HEK293 (cell line): ENCODE measurements at regions not wholly inside any gene's neighbourhood (a gene's known extent, or its start where the extent isn't known, plus 50 kb on each side); places are given as distances from the start of the nearest gene placed in this dataset.

ENCODE experiments used
- CTCF ChIA-PET: fragments of 350-600 bp; formaldehyde crosslinking; extraction: SDS; loops from one replicate; lab custom pipeline; 2021; ENCODE audit warnings: antibody characterized with exemption; lab: Yijun Ruan, JAX
- POLR2A ChIA-PET: fragments of 300-600 bp; formaldehyde crosslinking; extraction: SDS; loops from one replicate; lab custom pipeline; 2020; ENCODE audit warnings: antibody characterized with exemption, inconsistent platforms; lab: Yijun Ruan, JAX
- H3K27ac ChIP-seq: fragments of 200-500 bp; sonication (Bioruptor generic); 2 replicates; pipeline ENCODE4 v1.5.1; 2014; ENCODE audit warnings: low read depth, low read length, control low read depth, inconsistent platforms; ENCODE audit errors: extremely low read depth
- H3K36me3 ChIP-seq, 2 experiments: fragments of 200-500 bp in 1 of 2; sonication (Bioruptor generic) in 1 of 2; 1 replicate in 1 of 2; 2 replicates in 1 of 2; pipeline ENCODE4 v1.5.1; 2014 to 2017; ENCODE audit warnings: inconsistent platforms in 2 of 2, low read length in 2 of 2; ENCODE audit not compliant: control insufficient read depth in 2 of 2, insufficient read depth in 1 of 2
- H3K4me1 ChIP-seq: fragments of 200-500 bp; sonication (Bioruptor generic); 2 replicates; pipeline ENCODE4 v1.5.1; 2014; ENCODE audit warnings: mild to moderate bottlenecking, low read length, inconsistent platforms; ENCODE audit not compliant: control insufficient read depth, insufficient read depth
- H3K4me3 ChIP-seq: 2 replicates; pipeline ENCODE4 v1.5.1; 2011; ENCODE audit warnings: low read depth, mild to moderate bottlenecking, control low read depth, low read length, moderate library complexity
- H3K9me3 ChIP-seq: fragments of 200-500 bp; sonication (Bioruptor generic); 2 replicates; pipeline ENCODE4 v1.5.1; 2014; ENCODE audit warnings: low read depth, low read length, inconsistent platforms; ENCODE audit not compliant: control insufficient read depth, insufficient read depth
- HOXA7 ChIP-seq: sonication (generic); formaldehyde crosslinking; IDR thresholded peaks from 2 replicates; pipeline ENCODE4 v1.8.1; 2022; ENCODE audit warnings: missing genetic modification reagents, borderline replicate concordance
- HOXC10 ChIP-seq: sonication (generic); formaldehyde crosslinking; IDR thresholded peaks from 2 replicates; pipeline ENCODE4 v1.8.1; 2023; ENCODE audit warnings: mild to moderate bottlenecking, missing genetic modification reagents
- KLF8 ChIP-seq: fragments of 450-650 bp; formaldehyde crosslinking; IDR thresholded peaks from 2 replicates; pipeline ENCODE4 v1.5.1; 2016; ENCODE audit warnings: missing biosample characterization, missing genetic modification characterization
- MZF1 ChIP-seq: fragments of 450-650 bp; formaldehyde crosslinking; IDR thresholded peaks from 2 replicates; pipeline ENCODE4 v1.5.1; 2017; ENCODE audit warnings: missing biosample characterization, missing genetic modification characterization, borderline replicate concordance
- SALL2 ChIP-seq: fragments of 450-650 bp; formaldehyde crosslinking; IDR thresholded peaks from 2 replicates; pipeline ENCODE4 v1.5.0; 2017; ENCODE audit warnings: missing biosample characterization, mild to moderate bottlenecking, missing genetic modification characterization, borderline replicate concordance
- YY1 ChIP-seq: fragments of 450-650 bp; formaldehyde crosslinking; IDR thresholded peaks from 2 replicates; pipeline ENCODE4 v1.5.1; 2018; ENCODE audit warnings: missing biosample characterization, missing genetic modification characterization
- ZBTB21 ChIP-seq: fragments of 450-650 bp; formaldehyde crosslinking; IDR thresholded peaks from 2 replicates; pipeline ENCODE4 v1.5.1; 2017; ENCODE audit warnings: missing biosample characterization, missing genetic modification characterization
- ZEB2 ChIP-seq: fragments of 450-650 bp; formaldehyde crosslinking; IDR thresholded peaks from 2 replicates; pipeline ENCODE4 v1.5.1; 2016; ENCODE audit warnings: missing biosample characterization, missing genetic modification characterization
- ZFP69B ChIP-seq: fragments of 450-650 bp; formaldehyde crosslinking; IDR thresholded peaks from 2 replicates; pipeline ENCODE4 v1.5.1; 2016; ENCODE audit warnings: missing biosample characterization, missing genetic modification characterization
- ZNF132 ChIP-seq: fragments of 450-650 bp; formaldehyde crosslinking; IDR thresholded peaks from 2 replicates; pipeline ENCODE4 v1.5.1; 2017; ENCODE audit warnings: missing biosample characterization, missing genetic modification characterization, borderline replicate concordance
- ZNF175 ChIP-seq: fragments of 450-650 bp; formaldehyde crosslinking; IDR thresholded peaks from 2 replicates; pipeline ENCODE4 v1.5.1; 2016; ENCODE audit warnings: missing biosample characterization, missing genetic modification characterization
- ZNF221 ChIP-seq: fragments of 450-650 bp; formaldehyde crosslinking; IDR thresholded peaks from 2 replicates; pipeline ENCODE4 v1.5.1; 2017; ENCODE audit warnings: missing biosample characterization, missing genetic modification characterization, borderline replicate concordance
- ZNF292 ChIP-seq: fragments of 450-650 bp; formaldehyde crosslinking; IDR thresholded peaks from 2 replicates; pipeline ENCODE4 v1.5.1; 2016; ENCODE audit warnings: low read depth, missing biosample characterization, missing genetic modification characterization, borderline replicate concordance
- ZNF311 ChIP-seq: fragments of 450-650 bp; formaldehyde crosslinking; IDR thresholded peaks from 2 replicates; pipeline ENCODE4 v1.5.1; 2017; ENCODE audit warnings: missing biosample characterization, missing genetic modification characterization, borderline replicate concordance
- ZNF394 ChIP-seq: fragments of 450-650 bp; formaldehyde crosslinking; IDR thresholded peaks from 2 replicates; pipeline ENCODE4 v1.5.1; 2016; ENCODE audit warnings: missing biosample characterization, missing genetic modification characterization, mild to moderate bottlenecking, moderate library complexity, borderline replicate concordance
- ZNF416 ChIP-seq: fragments of 450-650 bp; formaldehyde crosslinking; IDR thresholded peaks from 2 replicates; pipeline ENCODE4 v1.5.1; 2016; ENCODE audit warnings: missing biosample characterization, missing genetic modification characterization
- ZNF510 ChIP-seq: fragments of 450-650 bp; formaldehyde crosslinking; IDR thresholded peaks from 2 replicates; pipeline ENCODE4 v1.5.1; 2018; ENCODE audit warnings: mild to moderate bottlenecking, missing genetic modification characterization, missing biosample characterization; ENCODE audit not compliant: insufficient replicate concordance
- ZNF529 ChIP-seq: fragments of 450-650 bp; formaldehyde crosslinking; IDR thresholded peaks from 2 replicates; pipeline ENCODE4 v1.5.1; 2017; ENCODE audit warnings: missing genetic modification characterization, missing biosample characterization; ENCODE audit not compliant: insufficient replicate concordance
- ZNF549 ChIP-seq: fragments of 450-650 bp; IDR thresholded peaks from 2 replicates; pipeline ENCODE4 v1.5.1; 2018; ENCODE audit warnings: missing biosample characterization, missing genetic modification characterization, mild to moderate bottlenecking, inconsistent platforms, moderate library complexity
- ZNF623 ChIP-seq: fragments of 450-650 bp; formaldehyde crosslinking; IDR thresholded peaks from 2 replicates; pipeline ENCODE4 v1.5.1; 2016; ENCODE audit warnings: missing biosample characterization, missing genetic modification characterization
- ZNF654 ChIP-seq: fragments of 450-650 bp; formaldehyde crosslinking; IDR thresholded peaks from 2 replicates; pipeline ENCODE4 v1.5.1; 2016; ENCODE audit warnings: low read depth, missing biosample characterization, missing genetic modification characterization
- ZNF658 ChIP-seq: fragments of 450-650 bp; formaldehyde crosslinking; IDR thresholded peaks from 2 replicates; pipeline ENCODE4; 2016; ENCODE audit warnings: missing biosample characterization, missing genetic modification characterization
- ZNF785 ChIP-seq: fragments of 450-650 bp; formaldehyde crosslinking; IDR thresholded peaks from 2 replicates; pipeline ENCODE4 v1.5.1; 2016; ENCODE audit warnings: missing biosample characterization, missing genetic modification characterization
- ZNF830 ChIP-seq: fragments of 450-650 bp; IDR thresholded peaks from 2 replicates; pipeline ENCODE4 v1.5.0; 2018; ENCODE audit warnings: missing biosample characterization, missing genetic modification characterization, low read depth, mild to moderate bottlenecking, moderate library complexity
- ZNF843 ChIP-seq: fragments of 450-650 bp; formaldehyde crosslinking; IDR thresholded peaks from 2 replicates; pipeline ENCODE4 v1.5.1; 2016; ENCODE audit warnings: missing biosample characterization, missing genetic modification characterization

DNA sequence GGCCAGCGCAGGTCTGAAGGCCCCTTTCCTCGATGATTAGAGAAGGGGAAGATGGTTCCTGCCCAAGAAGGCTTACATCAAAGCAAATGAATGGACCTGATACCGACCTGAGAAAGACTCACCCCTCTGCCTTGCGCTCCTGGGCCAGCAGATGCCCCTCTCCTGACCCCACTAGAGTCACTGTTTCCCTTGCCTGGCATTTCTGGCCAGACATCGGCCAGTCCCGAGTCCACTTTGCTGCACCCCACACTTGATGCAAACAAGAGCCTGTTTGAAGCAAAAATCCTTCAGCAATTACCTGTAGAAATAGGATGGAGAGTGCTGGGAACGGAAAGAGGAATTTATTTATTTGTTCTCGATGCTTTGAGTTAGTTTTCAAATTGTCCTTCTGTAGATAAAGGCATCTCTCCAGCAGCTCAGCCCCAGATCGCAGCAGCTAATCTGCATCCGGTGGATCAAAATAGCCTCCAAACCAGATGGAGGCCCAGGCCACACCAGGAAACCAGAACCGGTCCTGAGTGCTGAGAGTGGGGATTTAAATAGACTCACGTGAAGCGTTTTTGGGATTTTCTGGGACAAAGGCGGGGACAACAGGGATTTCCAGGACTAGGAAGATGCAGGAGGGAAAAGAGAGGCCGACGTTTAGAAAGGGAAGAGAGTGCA, 148.6 kb downstream of the TRIM29 start:
- CTCF ChIA-PET = interaction anchor here (0.6 kb wide), 2 partner anchors 53 to 322 kb away, joined by 3 read pairs; no protein-coding TSS in a partner anchor
- H3K4me1 ChIP-seq = no peaks in the 10 kb centered on the region
- no peak overlapping the region for H3K4me3 ChIP-seq
- no peak for TF ChIP-seq ZNF311 (tag by site-specific recombination)
- no peak for TF ChIP-seq ZNF132 (tag by site-specific recombination)
- TF ChIP-seq, all 188 proteins: peak for 0
- H3K27ac ChIP-seq = no peak overlapping the region
- POLR2A ChIA-PET = no interaction called here
- no peaks in the 10 kb centered on the region for H3K36me3 ChIP-seq
- no peaks in the 10 kb centered on the region for H3K9me3 ChIP-seq

DNA sequence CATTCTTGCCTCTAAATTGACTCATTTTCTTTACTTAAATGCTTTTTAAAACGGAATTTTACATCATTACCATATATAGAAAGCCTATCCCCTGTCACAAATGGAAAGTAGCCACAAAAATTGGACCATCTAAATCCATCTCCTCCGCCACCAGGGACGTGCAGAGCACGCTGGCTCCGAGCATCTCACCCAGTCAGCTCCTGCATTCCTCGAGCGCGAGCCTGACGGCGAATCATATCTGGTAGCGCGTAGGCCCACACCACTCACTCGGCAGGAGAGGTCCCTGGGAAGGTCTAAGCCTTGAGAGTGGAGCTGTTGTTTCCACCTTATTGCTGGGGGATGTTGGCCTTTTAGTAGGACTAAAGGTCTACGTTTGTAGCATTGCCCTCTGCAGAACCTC, 152.4 kb downstream of the TRIM29 start:
- POLR2A ChIA-PET = no interaction called here
- no peaks in the 10 kb centered on the region for H3K4me1 ChIP-seq
- TF ChIP-seq ZNF623 (tag by site-specific recombination) = no peak
- no peak for TF ChIP-seq ZNF549 (tag by site-specific recombination)
- TF ChIP-seq ZNF175 (tag by site-specific recombination) = no peak
- no peak for TF ChIP-seq KLF8
- TF ChIP-seq ZNF843 (tag by site-specific recombination) = no peak
- TF ChIP-seq ZNF394 = no peak
- no peak for TF ChIP-seq SALL2
- no peak for TF ChIP-seq ZFP69B (tag by site-specific recombination)
- no peak for TF ChIP-seq HOXC10 (CRISPR knock-in tag)
- no peaks in the 10 kb centered on the region for H3K36me3 ChIP-seq
- CTCF ChIA-PET = no interaction called here
- no peak overlapping the region for H3K27ac ChIP-seq
- H3K4me3 ChIP-seq = no peak overlapping the region
- H3K9me3 ChIP-seq = no peaks in the 10 kb centered on the region

DNA sequence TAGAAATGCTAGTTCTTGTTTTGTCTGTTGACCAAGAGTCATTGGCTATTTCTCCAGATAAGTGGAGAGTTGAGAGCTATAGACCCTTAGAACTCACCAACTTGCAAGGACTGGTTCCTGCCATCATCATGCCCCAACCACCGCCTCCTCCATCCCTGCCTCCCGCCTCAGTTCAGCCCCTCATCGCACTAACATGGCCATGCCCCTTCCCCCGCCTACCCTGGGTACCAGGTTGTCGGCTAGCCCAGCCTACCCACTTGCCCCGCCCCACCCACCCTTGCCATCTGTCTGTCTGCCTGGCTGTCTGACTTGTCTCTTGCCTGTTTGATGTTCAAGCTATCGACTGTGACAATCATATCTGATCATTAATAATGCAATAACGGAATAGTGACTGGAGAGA, 154.1 kb downstream of the TRIM29 start:
- Histone ChIP-seq H3K36me3 (no peaks in the 10 kb centered on the region), H3K4me1 (no peaks in the 10 kb centered on the region), H3K4me3 (no peak overlapping the region), H3K9me3 (no peaks in the 10 kb centered on the region), H3K27ac (no peak overlapping the region)
- ChIA-PET POLR2A (no interaction called here), CTCF (no interaction called here)
- TF ChIP-seq ZNF654 (tag by site-specific recombination) = no peak
- TF ChIP-seq ZNF785 (tag by site-specific recombination) = no peak
- no peak for TF ChIP-seq HOXA7
- no peak for TF ChIP-seq ZNF529 (tag by site-specific recombination)
- TF ChIP-seq ZNF416 (tag by site-specific recombination) = no peak
- no peak for TF ChIP-seq ZBTB21 (tag by site-specific recombination)
- TF ChIP-seq ZNF292 (tag by site-specific recombination) = no peak
- no peak for TF ChIP-seq SALL2
- no peak for TF ChIP-seq MZF1 (tag by site-specific recombination)
- no peak for TF ChIP-seq ZNF658
- TF ChIP-seq ZEB2 (tag by site-specific recombination) = no peak
- TF ChIP-seq ZNF510 (tag by site-specific recombination) = no peak
- TF ChIP-seq ZNF830 (tag by site-specific recombination) = no peak
- TF ChIP-seq YY1 (tag by site-specific recombination) = no peak
- no peak for TF ChIP-seq ZNF221 (tag by site-specific recombination)
